Fibroblast of skin of abdomen (primary cell): ENCODE measurements at regions not wholly inside any gene's neighbourhood (a gene's known extent, or its start where the extent isn't known, plus 50 kb on each side); places are given as distances from the start of the nearest gene placed in this dataset.
"Not testable (repeated sequence)": the region's sequence is repeated elsewhere in the genome, so short reads cannot be mapped to it uniquely, and the experiment has no call there.

ENCODE experiments used
- DNase-seq: peaks from one replicate; pipeline ENCODE4 v3.0.0-alpha.2; 2013

DNA sequence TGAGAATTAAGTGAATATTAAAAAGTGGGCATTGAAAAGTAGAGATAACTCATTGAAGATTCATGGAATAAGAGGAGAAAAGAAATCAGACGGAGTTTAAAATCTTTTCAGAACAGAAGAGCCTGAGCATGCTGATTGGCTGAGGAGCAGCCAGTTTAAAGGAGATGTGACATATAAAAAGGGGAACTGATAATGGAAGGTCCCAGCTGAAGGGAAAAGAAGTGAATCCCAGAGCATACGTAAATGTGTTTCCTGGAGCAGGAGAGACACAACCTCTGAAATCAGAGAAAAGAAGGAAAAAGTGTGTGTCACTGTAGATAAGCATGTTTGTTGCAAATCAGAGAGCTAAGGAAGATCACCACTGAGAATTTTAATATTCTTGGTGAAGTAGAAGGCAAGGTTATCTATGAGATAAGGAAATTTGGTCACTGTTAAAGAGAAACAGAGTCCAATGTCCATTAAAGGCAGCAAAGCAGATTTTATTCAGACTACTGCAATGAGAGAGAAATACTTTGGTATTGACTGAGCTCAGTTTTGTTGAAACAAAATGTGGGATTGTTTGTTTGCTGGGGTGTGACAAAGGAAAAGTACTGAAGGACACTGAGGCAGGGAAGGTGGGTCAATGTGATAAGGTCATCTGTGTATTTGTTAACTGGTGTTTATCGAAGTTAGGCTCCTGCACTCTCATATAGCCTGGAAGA is 84.6 kb upstream of the WDR72 start:
- no peak for DNase-seq

DNA sequence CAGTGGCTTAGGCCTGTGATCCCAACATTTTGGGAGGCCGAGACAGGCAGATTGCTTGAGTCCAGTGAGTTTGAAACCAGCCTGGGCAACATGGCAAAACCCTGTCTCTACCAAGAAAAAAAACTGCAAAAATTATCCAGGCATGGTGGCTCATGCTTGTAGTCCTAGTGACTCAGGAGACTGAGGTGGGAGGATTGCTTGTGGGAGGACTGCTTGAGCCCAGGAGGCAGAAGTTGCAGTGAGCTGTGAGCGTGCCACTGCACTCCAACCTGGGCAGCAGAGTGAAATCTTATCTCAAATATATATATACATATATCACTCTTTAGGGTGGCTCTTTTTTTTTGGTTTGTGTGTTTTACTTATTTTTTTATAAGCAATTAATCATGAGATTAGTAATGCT is 83.7 kb upstream of the WDR72 start:
- no peak for DNase-seq

DNA sequence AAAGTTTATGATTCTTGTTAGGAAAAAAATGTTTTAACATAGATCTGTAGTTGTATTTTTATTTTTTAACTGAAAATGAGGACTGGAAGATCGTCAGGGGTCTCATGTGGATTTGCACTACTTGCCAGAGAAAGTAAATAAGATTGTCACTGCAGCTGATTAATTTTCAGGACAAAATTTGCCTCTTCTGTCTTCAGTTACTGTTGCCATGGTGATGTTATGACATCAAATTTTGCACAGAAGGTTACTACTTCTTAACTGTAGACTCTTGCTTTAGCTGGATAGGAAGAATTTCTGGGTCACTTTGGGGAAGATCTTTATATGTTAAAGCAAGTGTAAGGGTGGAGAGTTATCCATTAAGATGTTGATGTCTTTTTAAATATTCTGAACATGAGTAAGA is 82.2 kb upstream of the WDR72 start:
- no peak for DNase-seq

DNA sequence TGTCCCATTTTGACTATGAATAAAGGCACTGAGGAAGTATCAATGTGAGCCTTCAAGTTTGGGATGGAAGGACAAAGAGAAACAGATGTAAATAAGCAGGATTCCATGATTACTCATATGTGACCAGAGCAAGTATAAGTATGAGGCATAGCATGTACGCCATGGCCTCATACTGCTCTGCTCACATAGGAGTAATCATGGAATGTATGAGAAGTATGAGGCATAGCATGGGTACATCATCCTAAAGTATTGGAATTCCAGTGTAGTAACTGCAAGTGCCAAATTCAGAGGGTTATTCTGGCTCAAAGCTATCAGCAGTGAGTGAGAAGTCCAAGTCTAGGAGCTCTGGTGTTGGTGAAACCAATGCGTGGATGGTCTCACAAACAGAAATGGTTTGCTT is 81.2 kb upstream of the WDR72 start:
- DNase-seq = no peak

DNA sequence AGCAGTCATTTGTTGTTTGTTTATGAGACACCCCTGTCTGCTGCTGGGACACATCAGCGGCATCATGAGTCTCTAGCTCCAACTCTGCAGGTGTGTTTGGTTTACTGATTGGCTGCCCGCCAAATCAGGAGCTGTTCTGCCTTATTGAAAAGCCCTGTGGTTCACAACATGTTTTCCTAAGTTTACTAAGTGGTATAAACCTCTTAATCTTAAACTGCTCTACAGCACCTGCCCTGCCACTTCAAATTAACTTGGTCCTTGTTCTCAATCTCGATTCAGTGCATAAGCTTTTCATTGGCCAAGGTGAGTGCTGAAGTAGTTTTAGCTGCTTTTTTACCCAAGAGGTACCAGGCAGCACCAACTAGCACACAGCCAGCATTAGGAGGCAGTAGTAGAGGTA is 77.8 kb upstream of the WDR72 start:
- no peak for DNase-seq

DNA sequence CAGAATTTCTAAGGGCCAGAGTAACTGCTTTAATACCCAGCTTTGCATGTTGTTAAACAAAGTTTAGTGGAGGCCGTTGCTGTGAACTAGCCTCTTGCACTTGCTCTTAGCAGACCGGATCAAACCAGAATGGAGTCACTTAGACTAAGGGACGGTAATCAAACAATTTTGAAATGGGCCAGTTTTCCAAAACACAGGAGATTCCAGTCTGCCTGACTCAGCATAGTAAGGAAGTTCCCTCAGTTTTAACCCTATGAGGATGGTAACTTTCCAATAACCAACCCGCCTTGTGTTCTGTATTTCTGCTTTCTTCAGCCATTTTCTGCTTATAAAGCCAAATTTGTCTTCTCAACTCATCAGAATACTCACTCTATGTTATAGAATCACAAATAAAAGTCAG is 77.2 kb upstream of the WDR72 start:
- DNase-seq = no peak

DNA sequence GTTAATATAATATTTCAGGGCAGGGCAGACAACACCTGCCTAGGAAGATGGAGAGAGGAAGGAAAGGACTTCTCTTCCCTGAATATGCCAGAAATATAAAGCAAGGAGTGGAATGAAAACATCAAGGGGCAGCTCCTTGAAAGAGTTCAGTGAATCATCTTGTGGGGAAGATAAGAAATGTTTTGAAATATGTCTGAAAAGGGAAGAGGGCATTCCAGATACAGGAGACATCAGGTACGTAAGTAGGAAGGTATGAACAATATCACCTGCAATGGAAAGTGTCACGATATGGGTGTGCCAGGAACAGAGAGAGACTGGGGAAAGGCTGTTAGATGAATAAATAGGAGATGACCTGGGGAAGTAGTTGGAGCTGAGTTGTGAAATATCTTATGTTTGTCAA is 75.8 kb upstream of the WDR72 start:
- DNase-seq = no peak

DNA sequence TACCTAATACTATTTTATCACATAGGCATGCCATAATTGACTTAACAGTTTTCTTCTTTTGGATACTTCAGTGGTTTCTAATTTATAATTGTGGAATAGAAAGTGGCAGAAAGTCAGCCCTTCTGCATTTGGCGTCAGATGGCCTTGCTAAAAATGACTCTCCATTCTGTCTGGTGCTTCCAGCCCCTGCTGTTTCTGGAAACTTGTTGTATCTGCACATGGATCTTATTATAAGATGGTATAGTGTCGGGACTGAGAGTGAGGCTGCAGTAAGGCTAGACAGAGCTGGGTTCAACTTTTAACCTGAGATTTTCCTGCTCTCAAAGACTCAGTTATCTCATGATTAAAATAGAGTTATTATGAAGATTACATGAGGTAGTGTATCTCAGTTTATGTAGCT is 74.8 kb upstream of the WDR72 start:
- no peak for DNase-seq

DNA sequence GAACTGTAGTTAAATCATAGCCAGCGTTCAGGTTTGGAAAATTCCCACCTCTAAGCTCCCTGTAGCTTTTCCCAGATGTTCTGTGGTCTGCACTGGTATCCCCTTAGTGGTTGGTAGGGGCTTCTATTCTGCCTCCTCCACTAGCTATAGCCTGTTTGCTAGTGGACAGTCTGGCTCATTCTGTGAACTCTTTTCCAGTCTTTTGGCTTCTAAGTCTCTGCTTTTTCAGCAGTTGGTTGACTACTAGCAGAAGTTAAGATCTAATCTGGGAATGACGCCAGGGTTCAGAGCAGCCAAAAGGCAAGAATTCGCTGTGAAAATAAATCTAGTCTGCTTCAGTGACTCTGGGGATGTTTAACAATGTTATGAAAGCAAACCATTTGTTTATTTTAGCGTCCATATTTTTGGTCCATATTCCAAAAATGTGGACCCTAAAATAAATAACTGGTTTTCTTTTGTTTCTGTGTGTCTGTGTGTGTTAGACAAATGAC is 73.7 kb upstream of the WDR72 start:
- DNase-seq = peak; percentile 0

DNA sequence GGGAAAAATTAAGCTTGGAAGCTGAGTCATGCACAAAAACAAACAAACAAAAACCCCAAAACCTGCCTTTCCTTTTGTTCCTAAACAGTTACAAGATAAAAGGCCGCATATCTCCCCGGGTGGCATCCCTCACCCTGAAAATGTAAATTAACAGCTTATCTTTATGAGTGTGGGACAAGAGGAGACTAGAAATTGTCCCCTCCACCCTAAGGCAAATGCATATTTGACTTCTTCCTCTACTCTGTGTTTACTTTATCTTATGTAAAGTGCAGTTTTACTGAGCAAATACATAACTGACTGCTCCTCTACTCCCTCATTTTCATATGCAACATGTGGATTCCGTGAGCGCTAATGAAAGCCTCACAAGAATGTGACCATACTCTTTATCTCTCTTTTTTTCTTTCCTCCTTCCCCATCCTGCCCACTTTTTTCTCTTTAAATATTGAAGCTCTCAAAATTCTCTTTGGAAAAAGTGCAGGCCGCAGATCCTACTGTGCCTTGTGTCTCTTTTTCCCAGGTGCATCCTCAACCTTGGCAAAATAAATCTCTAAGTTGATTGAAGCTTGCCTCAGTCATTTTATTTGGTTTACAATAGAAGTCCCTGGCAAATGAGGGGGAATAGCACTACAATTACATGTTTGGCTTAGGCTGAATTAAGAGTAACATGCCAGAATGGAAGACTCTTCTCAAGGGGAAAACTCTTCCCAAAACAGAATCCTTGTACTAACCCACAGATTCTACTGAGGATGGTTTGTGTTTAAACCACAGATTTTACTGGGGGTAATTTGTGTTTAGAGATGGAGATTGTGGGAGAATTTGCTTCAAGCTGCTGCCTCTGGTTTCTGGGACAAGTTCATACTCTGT is 72.7 kb upstream of the WDR72 start:
- no peak for DNase-seq

DNA sequence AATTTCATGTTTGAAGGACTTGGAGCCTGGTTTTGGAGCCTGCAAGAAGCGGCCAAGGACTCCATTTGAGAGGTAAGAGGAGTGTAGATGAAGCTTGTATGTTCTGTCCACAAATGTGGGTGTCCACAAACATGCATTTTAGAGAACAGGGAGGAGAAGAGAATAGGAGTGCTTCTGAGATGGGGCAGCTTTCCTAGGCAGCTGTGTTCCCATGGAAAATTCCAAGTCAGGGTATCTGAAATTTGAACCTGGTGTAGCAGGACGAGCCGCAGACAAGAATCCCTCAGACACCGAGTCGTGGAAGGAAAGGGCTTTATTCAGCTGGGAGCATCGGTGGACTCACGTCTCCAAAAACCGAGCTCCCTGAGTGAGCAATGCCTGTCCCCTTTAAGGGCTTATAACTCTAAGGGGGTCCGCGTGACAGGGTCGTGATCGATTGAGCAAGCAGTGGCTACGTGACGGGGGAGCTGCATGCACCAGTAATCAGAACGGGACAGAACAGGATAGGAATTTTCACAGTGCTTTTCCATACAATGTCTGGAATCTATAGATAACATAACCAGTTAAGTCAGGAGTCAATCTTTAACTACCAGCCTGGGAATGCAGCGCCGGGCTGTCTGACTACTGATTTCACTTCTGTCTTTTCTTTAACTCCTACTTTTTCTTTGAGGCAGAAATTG is 71.4 kb upstream of the WDR72 start:
- DNase-seq = no peak

DNA sequence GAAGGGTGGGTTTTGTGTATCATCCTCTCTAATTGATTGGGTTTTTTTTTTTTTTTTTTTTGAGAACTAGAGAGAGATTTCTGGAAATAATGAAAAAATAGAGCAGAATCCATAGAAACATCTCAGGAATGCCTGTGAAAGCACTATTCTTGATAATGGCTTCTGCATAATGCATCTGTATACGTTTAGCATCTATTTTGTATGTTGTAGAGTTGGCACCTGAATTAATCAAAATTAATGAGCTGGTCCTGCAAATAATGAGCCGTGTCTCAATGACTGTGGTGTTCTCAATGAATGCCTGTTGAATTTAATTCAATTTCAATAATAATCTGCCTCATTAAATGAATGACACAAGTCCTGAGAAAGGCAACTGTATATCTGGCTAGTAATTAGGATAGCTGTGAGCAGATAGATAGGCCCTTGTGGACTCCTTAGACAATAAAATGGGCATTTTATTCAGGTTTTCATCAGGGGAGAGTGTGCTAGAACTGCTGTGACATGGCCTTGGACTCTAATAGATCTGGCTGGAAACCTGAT is 70.5 kb upstream of the WDR72 start:
- no peak for DNase-seq

DNA sequence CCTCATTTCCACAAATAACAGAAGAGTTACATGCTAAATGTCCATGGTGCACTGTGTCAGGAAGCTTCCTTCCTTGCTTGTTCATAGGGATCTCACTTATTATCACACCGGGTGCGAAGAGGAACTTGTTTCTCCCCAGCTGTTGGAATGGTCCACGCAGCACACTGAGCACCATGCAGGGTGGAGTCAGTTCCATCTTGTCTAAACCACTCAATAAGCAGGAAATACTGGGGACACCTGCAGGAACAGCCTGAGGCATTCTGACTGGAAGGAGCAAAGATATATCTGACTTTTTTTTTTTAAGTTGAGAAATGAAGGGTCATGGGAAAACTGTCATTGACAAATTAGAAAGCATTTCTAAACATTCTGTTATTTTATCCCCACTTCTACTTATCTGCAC is 70.0 kb upstream of the WDR72 start:
- no peak for DNase-seq

DNA sequence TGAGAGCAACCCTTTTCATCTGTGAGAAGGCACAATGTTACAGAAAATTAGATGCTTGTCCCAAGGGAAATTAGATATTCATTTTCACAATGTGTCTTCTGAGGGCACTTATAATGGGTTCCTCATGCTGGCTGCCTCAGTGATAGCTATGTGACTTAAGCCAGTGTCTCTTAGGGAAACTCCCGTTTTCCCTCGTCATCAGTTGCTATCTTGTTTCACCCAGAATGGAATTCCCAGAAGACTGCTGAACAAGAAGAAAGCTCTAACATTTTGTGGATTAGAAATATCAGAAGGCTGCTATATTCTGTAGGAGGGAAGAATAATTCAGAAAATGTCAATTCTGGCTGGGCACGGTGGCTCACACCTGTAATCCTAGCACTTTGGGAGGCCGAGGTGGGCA is 67.9 kb upstream of the WDR72 start:
- DNase-seq = no peak

DNA sequence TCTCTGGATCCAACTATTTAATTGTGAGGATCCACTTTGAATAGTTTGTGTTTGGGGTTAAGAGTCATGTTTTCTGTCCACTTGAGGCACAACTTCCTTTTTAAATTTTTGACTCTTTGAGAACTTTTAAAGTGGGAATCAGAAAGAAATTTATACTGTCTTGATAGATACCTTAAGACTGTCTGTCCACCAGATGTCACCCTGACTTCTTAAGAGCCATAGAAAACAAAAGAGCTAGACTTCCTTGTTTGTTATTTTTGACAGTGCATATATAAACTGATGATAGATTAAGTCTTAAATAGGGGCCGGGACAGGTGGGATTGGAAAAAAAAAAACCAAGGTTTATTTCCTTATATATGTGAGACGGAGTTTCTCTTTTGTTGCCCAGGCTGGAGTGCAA is 52.1 kb upstream of the WDR72 start:
- DNase-seq = no peak

DNA sequence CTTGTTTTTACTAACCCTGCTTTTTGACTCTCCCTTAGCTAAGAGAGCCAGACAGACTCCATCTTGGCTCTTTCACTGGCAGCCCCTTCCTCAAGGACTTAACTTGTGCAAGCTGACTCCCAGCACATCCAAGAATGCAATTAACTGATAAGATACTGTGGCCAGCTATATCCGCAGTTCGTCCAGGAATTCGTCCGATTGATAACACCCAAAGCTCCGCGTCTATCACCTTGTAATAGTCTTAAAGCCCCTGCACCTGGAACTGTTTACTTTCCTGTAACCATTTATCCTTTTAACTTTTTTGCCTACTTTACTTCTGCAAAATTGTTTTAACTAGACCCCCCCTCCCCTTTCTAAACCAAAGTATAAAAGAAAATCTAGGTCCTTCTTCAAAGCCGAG is 50.8 kb upstream of the WDR72 start:
- not testable (repeated sequence) for DNase-seq
